CD4-positive, alpha-beta T cell (primary cell): ENCODE measurements at regions not wholly inside any gene's neighbourhood (a gene's known extent, or its start where the extent isn't known, plus 50 kb on each side); places are given as distances from the start of the nearest gene placed in this dataset.

ENCODE experiments used
- ATAC-seq: fragments of 200-7000 bp; cut with Tn5 transposase; one replicate; pipeline ENCODE4 v1.10.0; 2022; ENCODE audit warnings: mild to moderate bottlenecking; ENCODE audit not compliant: poor library complexity
- CTCF ChIA-PET: fragments of 350-600 bp; sonication (Branson Sonifier 250); formaldehyde crosslinking; loops from one replicate; lab custom pipeline; 2021; ENCODE audit warnings: antibody characterized with exemption, inconsistent platforms; lab: Charles Lee
- POLR2A ChIA-PET: fragments of 350-600 bp; sonication (Branson Sonifier 250); formaldehyde crosslinking; loops from one replicate; lab custom pipeline; 2021; ENCODE audit warnings: antibody characterized with exemption, inconsistent platforms; lab: Charles Lee
- DNase-seq, 14 experiments: peaks; one replicate each; pipeline ENCODE4 v3.0.0-alpha.2; 2013 to 2020; ENCODE audit warnings: mixed read lengths in 2 of 14
- H3K27ac ChIP-seq, 2 donors: one replicate each; pipeline versions ENCODE4 v1.5.1 to v1.7.0; 2013; ENCODE audit warnings: low read length in 2 of 2, low read depth in 1 of 2, mild to moderate bottlenecking in 1 of 2
- H3K27me3 ChIP-seq, 2 experiments: 1 replicate in 1 of 2; 2 replicates in 1 of 2; pipeline versions ENCODE4 v1.6.1 to v1.7.0; 2013; ENCODE audit warnings: low read length in 2 of 2, control low read depth in 1 of 2, mild to moderate bottlenecking in 1 of 2, moderate library complexity in 1 of 2; ENCODE audit not compliant: insufficient read depth in 2 of 2, control insufficient read depth in 1 of 2
- H3K36me3 ChIP-seq: one replicate; pipeline ENCODE4 v1.6.1; 2013; ENCODE audit warnings: low read length, control low read depth; ENCODE audit not compliant: insufficient read depth
- H3K4me1 ChIP-seq: one replicate; pipeline ENCODE4 v1.6.1; 2013; ENCODE audit warnings: low read length, control low read depth; ENCODE audit not compliant: insufficient read depth
- H3K4me3 ChIP-seq: one replicate; pipeline ENCODE4 v1.5.1; 2013; ENCODE audit warnings: mild to moderate bottlenecking, low read length, moderate library complexity
- H3K9me3 ChIP-seq, 2 experiments: 1 replicate in 1 of 2; 2 replicates in 1 of 2; pipeline versions ENCODE4 v1.6.1 to v1.7.0; 2013; ENCODE audit warnings: low read length in 2 of 2, mild to moderate bottlenecking in 2 of 2, control low read depth in 1 of 2, moderate library complexity in 1 of 2; ENCODE audit not compliant: control insufficient read depth in 1 of 2, insufficient read depth in 1 of 2
- H3K27ac Mint-ChIP-seq: one replicate; pipeline ENCODE4 v1.8.0; 2020; ENCODE audit warnings: mixed read lengths
- H3K27me3 Mint-ChIP-seq: one replicate; pipeline ENCODE4 v1.8.0; 2021; ENCODE audit warnings: mixed read lengths
- H3K36me3 Mint-ChIP-seq: one replicate; pipeline ENCODE4 v1.8.0; 2021; ENCODE audit warnings: low read depth, mixed read lengths
- H3K4me1 Mint-ChIP-seq: one replicate; pipeline ENCODE4 v1.8.0; 2021; ENCODE audit warnings: low read depth, mixed read lengths
- H3K4me3 Mint-ChIP-seq: one replicate; pipeline ENCODE4 v1.8.0; 2020; ENCODE audit warnings: mild to moderate bottlenecking, mixed read lengths
- H3K9me3 Mint-ChIP-seq: one replicate; pipeline ENCODE4 v1.8.0; 2020; ENCODE audit warnings: mixed read lengths
- intact Hi-C, 2 experiments: fragments of 100-400 bp; cut with DNase I in 1 of 2; cut with micrococcal nuclease in 1 of 2; formaldehyde crosslinking; loops; one replicate each; pipeline versions ENCODE4 v1.15.1 to v1.9.0; 2023 to 2025; cut with DNase I, micrococcal nuclease
- TF ChIP-seq, protein P1 (sequence below): fragments of 200-600 bp; IDR thresholded peaks from one replicate; pipeline ENCODE4 v1.8.0; 2022; ENCODE audit warnings: antibody characterized with exemption, mild to moderate bottlenecking

GRCh38 chr22:45107671-45108070 is 56.1 kb upstream of the NUP50 start:
- Mint-ChIP-seq H3K27me3 (peaks cover 9% of the 10 kb centered on the region), H3K4me3 (no peak overlapping the region), H3K36me3 (no peaks in the 10 kb centered on the region), H3K27ac (no peak overlapping the region), H3K4me1 (no peaks in the 10 kb centered on the region), H3K9me3 (no peaks in the 10 kb centered on the region)
- POLR2A ChIA-PET: no interaction called here
- Histone ChIP-seq H3K36me3 (no peaks in the 10 kb centered on the region), H3K27ac (no peak overlapping the region), H3K4me3 (no peak overlapping the region), H3K4me1 (no peaks in the 10 kb centered on the region), H3K27me3 (no peaks in the 10 kb centered on the region), H3K9me3 (peaks cover 0 to 5% of the 10 kb centered on the region in 2 experiments)
- TF ChIP-seq, protein P1, sequence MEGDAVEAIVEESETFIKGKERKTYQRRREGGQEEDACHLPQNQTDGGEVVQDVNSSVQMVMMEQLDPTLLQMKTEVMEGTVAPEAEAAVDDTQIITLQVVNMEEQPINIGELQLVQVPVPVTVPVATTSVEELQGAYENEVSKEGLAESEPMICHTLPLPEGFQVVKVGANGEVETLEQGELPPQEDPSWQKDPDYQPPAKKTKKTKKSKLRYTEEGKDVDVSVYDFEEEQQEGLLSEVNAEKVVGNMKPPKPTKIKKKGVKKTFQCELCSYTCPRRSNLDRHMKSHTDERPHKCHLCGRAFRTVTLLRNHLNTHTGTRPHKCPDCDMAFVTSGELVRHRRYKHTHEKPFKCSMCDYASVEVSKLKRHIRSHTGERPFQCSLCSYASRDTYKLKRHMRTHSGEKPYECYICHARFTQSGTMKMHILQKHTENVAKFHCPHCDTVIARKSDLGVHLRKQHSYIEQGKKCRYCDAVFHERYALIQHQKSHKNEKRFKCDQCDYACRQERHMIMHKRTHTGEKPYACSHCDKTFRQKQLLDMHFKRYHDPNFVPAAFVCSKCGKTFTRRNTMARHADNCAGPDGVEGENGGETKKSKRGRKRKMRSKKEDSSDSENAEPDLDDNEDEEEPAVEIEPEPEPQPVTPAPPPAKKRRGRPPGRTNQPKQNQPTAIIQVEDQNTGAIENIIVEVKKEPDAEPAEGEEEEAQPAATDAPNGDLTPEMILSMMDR: no peak
- no peak for ATAC-seq
- CTCF ChIA-PET: no interaction called here
- DNase-seq: no peak
- intact Hi-C loops: no loop called here

GRCh38 chr22:45112136-45112879 is 51.4 kb upstream of the NUP50 start:
- Histone ChIP-seq H3K4me3 (no peak overlapping the region), H3K4me1 (no peaks in the 10 kb centered on the region), H3K27me3 (no peaks in the 10 kb centered on the region), H3K9me3 (peaks cover 0 to 9% of the 10 kb centered on the region in 2 experiments), H3K36me3 (no peaks in the 10 kb centered on the region), H3K27ac (no peak overlapping the region)
- no peaks in the 10 kb centered on the region for H3K4me1 Mint-ChIP-seq
- DNase-seq (no peak), ATAC-seq (no peak)
- peaks cover 15% of the 10 kb centered on the region for H3K27me3 Mint-ChIP-seq
- H3K27ac Mint-ChIP-seq: no peak overlapping the region
- H3K4me3 Mint-ChIP-seq: no peak overlapping the region
- H3K9me3 Mint-ChIP-seq: peaks cover 2% of the 10 kb centered on the region
- POLR2A ChIA-PET: no interaction called here
- CTCF ChIA-PET: no interaction called here
- intact Hi-C loops: no loop called here
- no peaks in the 10 kb centered on the region for H3K36me3 Mint-ChIP-seq
- TF ChIP-seq, protein P1: no peak
